SK-N-SH (cell line): ENCODE measurements at regions not wholly inside any gene's neighbourhood (a gene's known extent, or its start where the extent isn't known, plus 50 kb on each side); places are given as distances from the start of the nearest gene placed in this dataset.

Experiments
- CTCF ChIP-seq: fragments of 200-600 bp; sonication (generic); IDR thresholded peaks from 2 replicates; pipeline ENCODE4 v1.6.1; 2017; ENCODE audit warnings: antibody characterized with exemption, mild to moderate bottlenecking, moderate library complexity
- EP300 ChIP-seq, 2 experiments: IDR thresholded peaks; 2 replicates each; pipeline versions ENCODE4 v1.4.0 to v1.6.1; 2012; ENCODE audit warnings: borderline replicate concordance in 1 of 2, low read depth in 1 of 2, low read length in 1 of 2
- MAX ChIP-seq: IDR thresholded peaks from 2 replicates; pipeline ENCODE4 v1.4.0; 2012; ENCODE audit warnings: low read depth
- MXI1 ChIP-seq: IDR thresholded peaks from 2 replicates; pipeline ENCODE4 v1.6.1; 2012; ENCODE audit warnings: mild to moderate bottlenecking, low read depth, low read length, improper control_type of control experiment
- RAD21 ChIP-seq: IDR thresholded peaks from 2 replicates; pipeline ENCODE4 v1.6.1; 2012; ENCODE audit warnings: mild to moderate bottlenecking, low read length
- RCOR1 ChIP-seq: fragments of 150-350 bp; IDR thresholded peaks from 2 replicates; pipeline ENCODE4 v1.6.1; 2017; ENCODE audit warnings: antibody characterized with exemption, low read length
- REST ChIP-seq: IDR thresholded peaks from 2 replicates; pipeline ENCODE4 v1.6.1; 2012; ENCODE audit warnings: mild to moderate bottlenecking, low read depth, low read length, moderate library complexity
- SIN3A ChIP-seq: IDR thresholded peaks from 2 replicates; pipeline ENCODE4 v1.6.1; 2012; ENCODE audit warnings: low read depth, mild to moderate bottlenecking, low read length, moderate library complexity, borderline replicate concordance
- SMC3 ChIP-seq: IDR thresholded peaks from 2 replicates; pipeline ENCODE4 v1.6.1; 2012; ENCODE audit warnings: low read depth, low read length, improper control_type of control experiment
- TAF1 ChIP-seq: IDR thresholded peaks from 2 replicates; pipeline ENCODE4 v1.6.1; 2012; ENCODE audit warnings: low read depth, mild to moderate bottlenecking, low read length, moderate library complexity, borderline replicate concordance
- TEAD4 ChIP-seq: IDR thresholded peaks from 2 replicates; pipeline ENCODE4 v1.4.0; 2012; ENCODE audit warnings: mild to moderate bottlenecking, borderline replicate concordance; ENCODE audit not compliant: insufficient read depth
- YY1 ChIP-seq: IDR thresholded peaks from 2 replicates; pipeline ENCODE4 v1.4.0; 2012; ENCODE audit warnings: low read depth, mild to moderate bottlenecking
- ZBTB33 ChIP-seq: IDR thresholded peaks from 2 replicates; pipeline ENCODE4 v1.4.0; 2012; ENCODE audit warnings: low read depth, borderline replicate concordance

GRCh38 chr7:25953859-25954258 is 198.1 kb upstream of the NFE2L3 start:
- TF ChIP-seq TAF1: no peak
- TF ChIP-seq TEAD4: no peak
- no peak for TF ChIP-seq RCOR1
- TF ChIP-seq ZBTB33: no peak
- no peak for TF ChIP-seq SIN3A
- TF ChIP-seq CTCF: no peak
- no peak for TF ChIP-seq REST
- TF ChIP-seq EP300 (IDR thresholded peaks at IDR 0.05; ENCODE audit: borderline replicate concordance in 1 of 2, low read depth in 1 of 2, low read length in 1 of 2): no peak
- no peak for TF ChIP-seq RAD21
- TF ChIP-seq YY1: no peak
- TF ChIP-seq MAX: no peak
- no peak for TF ChIP-seq MXI1
- TF ChIP-seq SMC3: no peak
